Brain microvascular endothelial cell (primary cell): ENCODE measurements at regions not wholly inside any gene's neighbourhood (a gene's known extent, or its start where the extent isn't known, plus 50 kb on each side); places are given as distances from the start of the nearest gene placed in this dataset.

Source experiments
- DNase-seq: peaks from one replicate; pipeline ENCODE4 v3.0.0-alpha.2; 2020
- H3K27ac ChIP-seq: fragments of 250-450 bp; sonication (Bioruptor Pico); 2 replicates; pipeline ENCODE4 v1.5.1; 2020; ENCODE audit warnings: mild to moderate bottlenecking, moderate library complexity
- H3K27me3 ChIP-seq: fragments of 250-450 bp; sonication (Bioruptor Pico); replicated peaks from 2 replicates; pipeline ENCODE4 v1.5.1; 2020; ENCODE audit warnings: mild to moderate bottlenecking
- H3K36me3 ChIP-seq: fragments of 250-450 bp; sonication (Bioruptor Pico); replicated peaks from 2 replicates; pipeline ENCODE4 v1.5.1; 2020; ENCODE audit warnings: mild to moderate bottlenecking
- H3K4me3 ChIP-seq: 2 replicates; pipeline ENCODE4 v1.5.1; 2011; ENCODE audit warnings: low read depth, mild to moderate bottlenecking, control low read depth, low read length, moderate library complexity
- in situ Hi-C: cut with HindIII; loops from 2 replicates; pipeline ENCODE4 v1.10.0; 2017; ENCODE audit warnings: low sequenced_read_pairs, low pct_ligation_motif_present
- TF ChIP-seq, protein P1 (sequence below): IDR thresholded peaks from 2 replicates; pipeline ENCODE4 v1.5.1; 2011; ENCODE audit warnings: low read depth, mild to moderate bottlenecking, moderate library complexity, low read length, control low read depth, inconsistent platforms; ENCODE audit errors: missing control alignments

- H3K27me3 ChIP-seq = no peaks in the 10 kb centered on the region
- no peak for DNase-seq
- TF ChIP-seq, protein P1, sequence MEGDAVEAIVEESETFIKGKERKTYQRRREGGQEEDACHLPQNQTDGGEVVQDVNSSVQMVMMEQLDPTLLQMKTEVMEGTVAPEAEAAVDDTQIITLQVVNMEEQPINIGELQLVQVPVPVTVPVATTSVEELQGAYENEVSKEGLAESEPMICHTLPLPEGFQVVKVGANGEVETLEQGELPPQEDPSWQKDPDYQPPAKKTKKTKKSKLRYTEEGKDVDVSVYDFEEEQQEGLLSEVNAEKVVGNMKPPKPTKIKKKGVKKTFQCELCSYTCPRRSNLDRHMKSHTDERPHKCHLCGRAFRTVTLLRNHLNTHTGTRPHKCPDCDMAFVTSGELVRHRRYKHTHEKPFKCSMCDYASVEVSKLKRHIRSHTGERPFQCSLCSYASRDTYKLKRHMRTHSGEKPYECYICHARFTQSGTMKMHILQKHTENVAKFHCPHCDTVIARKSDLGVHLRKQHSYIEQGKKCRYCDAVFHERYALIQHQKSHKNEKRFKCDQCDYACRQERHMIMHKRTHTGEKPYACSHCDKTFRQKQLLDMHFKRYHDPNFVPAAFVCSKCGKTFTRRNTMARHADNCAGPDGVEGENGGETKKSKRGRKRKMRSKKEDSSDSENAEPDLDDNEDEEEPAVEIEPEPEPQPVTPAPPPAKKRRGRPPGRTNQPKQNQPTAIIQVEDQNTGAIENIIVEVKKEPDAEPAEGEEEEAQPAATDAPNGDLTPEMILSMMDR = no peak
- no peaks in the 10 kb centered on the region for H3K36me3 ChIP-seq
- in situ Hi-C loops = no loop called here
- no peak overlapping the region for H3K27ac ChIP-seq
- no peak overlapping the region for H3K4me3 ChIP-seq
Observed at GRCh38 chr6:170461556-170462365, 91.3 kb downstream of the PSMB1 start.

- no peak overlapping the region for H3K4me3 ChIP-seq
- TF ChIP-seq, protein P1 = no peak
- no peaks in the 10 kb centered on the region for H3K27me3 ChIP-seq
- no peaks in the 10 kb centered on the region for H3K36me3 ChIP-seq
- H3K27ac ChIP-seq = no peak overlapping the region
- in situ Hi-C loops = no loop called here
- DNase-seq = no peak
Observed at GRCh38 chr6:170461111-170461510, 92.0 kb downstream of the PSMB1 start.

DNA sequence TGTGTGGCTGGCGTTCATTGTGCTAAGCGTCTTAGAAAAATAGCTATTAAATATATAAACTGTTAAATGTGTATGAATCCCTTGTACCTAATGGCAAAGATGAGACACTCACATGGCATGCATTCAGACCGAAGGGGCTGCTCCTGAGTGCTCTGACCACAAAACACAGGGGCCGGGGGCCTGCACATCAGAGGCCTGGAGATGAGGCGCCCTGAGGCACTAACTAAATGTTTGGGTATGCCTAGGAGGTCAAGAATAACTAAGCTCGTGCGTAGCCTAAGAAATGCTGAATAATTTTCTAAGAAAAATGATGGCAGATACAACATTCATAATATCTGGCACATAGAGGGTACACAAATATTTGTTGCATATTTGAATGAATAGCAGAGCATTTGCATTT is 92.5 kb downstream of the PSMB1 start:
- H3K27me3 ChIP-seq = no peaks in the 10 kb centered on the region
- H3K4me3 ChIP-seq = no peak overlapping the region
- in situ Hi-C loops = no loop called here
- TF ChIP-seq, protein P1 = no peak
- H3K36me3 ChIP-seq = no peaks in the 10 kb centered on the region
- DNase-seq = no peak
- no peak overlapping the region for H3K27ac ChIP-seq

DNA sequence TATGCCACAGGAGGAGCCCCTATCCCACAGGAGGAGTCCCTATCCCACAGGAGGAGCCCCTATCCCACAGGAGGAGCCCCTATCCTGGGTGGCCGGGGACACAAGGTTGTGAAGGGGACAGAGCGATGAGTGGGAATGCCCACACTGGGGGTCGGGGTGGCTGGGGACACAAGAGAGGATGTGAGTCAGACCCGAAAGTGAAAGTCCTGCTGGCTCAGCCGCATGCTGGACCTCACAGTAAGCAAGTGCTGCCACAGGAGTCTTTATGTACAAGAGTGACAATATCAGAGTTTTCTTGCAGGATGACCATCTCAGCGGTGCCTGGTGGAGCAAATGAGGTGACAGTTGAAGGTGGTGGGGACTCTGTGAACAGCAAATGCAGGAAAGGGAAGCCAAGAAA is 93.7 kb downstream of the PSMB1 start:
- Histone ChIP-seq H3K27me3 (no peaks in the 10 kb centered on the region), H3K27ac (no peak overlapping the region), H3K4me3 (peak overlapping the region; percentile 33), H3K36me3 (no peaks in the 10 kb centered on the region)
- peak; percentile 55 for DNase-seq
- in situ Hi-C loops = no loop called here
- TF ChIP-seq, protein P1 = no peak

DNA sequence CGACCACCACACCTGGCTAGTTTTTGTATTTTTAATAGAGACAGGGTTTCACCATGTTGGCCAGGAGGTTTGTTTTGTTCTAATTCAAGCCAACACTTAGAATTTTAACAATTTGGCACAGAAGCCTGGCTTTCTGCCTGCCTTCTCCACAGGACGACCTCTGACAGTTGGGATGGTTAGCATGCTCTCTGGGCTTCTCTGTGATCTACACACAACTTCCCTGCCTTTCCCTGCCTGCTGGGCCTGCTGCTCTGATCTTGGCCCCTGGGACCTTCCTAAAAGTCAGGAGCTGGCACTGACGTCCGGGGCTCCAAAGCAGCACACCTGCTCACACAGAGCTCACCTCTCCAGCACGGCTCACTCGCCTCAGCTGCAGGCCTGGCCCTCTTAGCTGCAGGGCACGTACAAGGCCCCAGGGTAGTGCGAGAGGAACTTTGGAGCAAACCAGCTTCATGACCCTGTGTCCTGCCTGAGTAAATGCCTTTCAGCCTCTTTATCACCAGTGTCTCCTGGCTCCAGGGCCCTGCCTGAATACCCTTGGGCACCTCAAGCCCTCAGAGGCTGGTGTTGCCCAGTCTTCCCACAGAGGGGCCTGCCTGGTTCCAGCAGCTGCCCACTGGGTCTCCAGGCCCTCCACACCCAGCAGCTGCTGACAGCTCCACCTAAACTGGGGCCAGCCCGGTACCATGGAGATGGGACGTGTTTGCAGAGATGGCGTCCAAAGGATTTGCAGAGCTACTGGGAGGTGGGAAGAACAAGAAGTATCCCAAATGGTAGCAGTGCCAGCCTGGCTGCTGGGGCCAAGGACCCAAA is 96.0 kb downstream of the PSMB1 start:
- H3K27ac ChIP-seq = no peak overlapping the region
- in situ Hi-C loops = no loop called here
- no peaks in the 10 kb centered on the region for H3K27me3 ChIP-seq
- TF ChIP-seq, protein P1 = no peak
- H3K4me3 ChIP-seq = no peak overlapping the region
- no peaks in the 10 kb centered on the region for H3K36me3 ChIP-seq
- no peak for DNase-seq
